GM13977 (cell line): ENCODE measurements at regions not wholly inside any gene's neighbourhood (a gene's known extent, or its start where the extent isn't known, plus 50 kb on each side); places are given as distances from the start of the nearest gene placed in this dataset.

Experiments
- DNase-seq: peaks from one replicate; pipeline ENCODE4 v3.0.0; 2012; ENCODE audit warnings: low spot score
- CTCF ChIP-seq: IDR thresholded peaks from 2 replicates; pipeline ENCODE4 v1.5.1; 2012; ENCODE audit warnings: mild to moderate bottlenecking, control low read depth; ENCODE audit not compliant: insufficient read depth; ENCODE audit errors: extremely low read depth, missing control alignments
- in situ Hi-C: fragments of 300-500 bp; cut with MboI; formaldehyde crosslinking; loops from one replicate; pipeline ENCODE4 v1.12.0; 2022; ENCODE audit warnings: low sequenced_read_pairs, low pct_unique_long_range_greater_than_20kb, mixed read lengths, inconsistent platforms; ENCODE audit not compliant: unreplicated experiment

DNA sequence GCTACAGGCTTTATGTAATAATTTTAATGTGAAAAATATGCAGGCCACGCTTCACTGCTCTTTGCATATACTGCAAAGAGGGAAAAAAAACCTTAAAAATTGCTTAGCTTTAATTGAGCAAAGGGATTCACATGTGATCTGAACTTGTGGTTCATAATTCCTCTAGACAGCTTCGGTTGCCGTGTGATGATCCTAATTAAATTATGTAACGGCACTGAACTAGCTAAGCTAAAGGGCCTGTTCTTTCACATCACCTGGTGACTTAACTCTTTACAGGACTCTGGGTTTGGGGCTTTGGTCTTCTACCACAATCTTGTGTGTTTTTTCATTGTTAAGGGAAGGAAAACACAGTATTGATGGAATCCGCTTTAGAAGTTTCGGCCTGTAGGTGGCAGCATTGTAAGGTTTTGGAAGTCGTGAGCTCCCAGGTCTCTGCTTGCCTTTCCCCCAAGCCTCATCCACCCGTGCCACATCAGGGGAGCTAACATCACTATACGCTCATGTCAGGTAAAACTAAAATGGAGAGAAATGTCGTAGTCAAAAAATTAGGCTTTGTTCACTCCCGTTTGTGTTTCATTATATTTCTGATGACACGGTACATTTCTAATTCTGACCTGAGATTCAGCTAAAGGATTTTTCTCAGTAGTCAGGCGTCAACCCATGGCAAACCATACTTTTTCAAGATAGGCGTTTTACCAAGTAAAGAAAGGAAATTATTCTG is 205.6 kb upstream of the DPH6 start:
- DNase-seq = peak; percentile 23
- in situ Hi-C loops = no loop called here
- peak; percentile 72 for TF ChIP-seq CTCF

DNA sequence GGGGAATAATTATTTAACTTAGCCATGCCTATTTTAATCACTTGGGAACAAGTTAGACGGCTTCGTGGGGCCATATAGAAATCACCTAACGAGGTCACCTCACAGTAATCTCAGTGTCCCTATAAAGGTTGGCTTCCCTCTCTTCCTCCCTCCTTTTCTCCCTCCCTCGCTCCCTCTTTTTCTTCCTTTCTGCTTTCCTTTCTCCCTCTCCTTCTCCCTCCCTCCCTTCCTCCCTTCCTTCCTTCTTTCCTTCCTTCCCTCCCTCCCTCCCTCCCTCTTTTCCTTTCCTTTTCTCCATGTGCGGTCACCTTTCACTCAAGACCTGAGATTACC is 206.1 kb upstream of the DPH6 start:
- in situ Hi-C loops = no loop called here
- no peak for DNase-seq
- no peak for TF ChIP-seq CTCF

DNA sequence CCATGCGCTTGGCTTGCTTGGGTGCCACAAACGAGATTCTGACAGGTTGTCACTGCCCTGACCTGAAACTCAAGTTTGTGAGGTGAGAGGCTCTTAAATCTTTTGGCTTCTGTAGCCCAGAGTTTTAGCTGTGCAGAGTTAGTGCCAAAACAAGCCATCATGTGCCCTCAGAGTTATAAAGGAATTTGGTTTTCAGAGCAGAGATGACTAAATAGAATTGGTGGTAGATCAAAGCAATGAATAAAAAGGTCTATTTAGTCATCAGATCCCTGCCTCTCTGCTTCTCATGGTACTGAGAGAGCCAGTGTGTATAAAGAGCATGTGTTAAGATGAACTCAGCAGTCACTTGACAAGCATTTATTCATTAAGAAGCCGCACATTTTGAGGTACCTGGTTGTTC is 207.5 kb upstream of the DPH6 start:
- no peak for TF ChIP-seq CTCF
- DNase-seq = no peak
- in situ Hi-C loops = no loop called here

- TF ChIP-seq CTCF = no peak
- DNase-seq = no peak
- in situ Hi-C loops = no loop called here
Observed at GRCh38 chr15:35755237-35755802, 209.4 kb upstream of the DPH6 start.

DNA sequence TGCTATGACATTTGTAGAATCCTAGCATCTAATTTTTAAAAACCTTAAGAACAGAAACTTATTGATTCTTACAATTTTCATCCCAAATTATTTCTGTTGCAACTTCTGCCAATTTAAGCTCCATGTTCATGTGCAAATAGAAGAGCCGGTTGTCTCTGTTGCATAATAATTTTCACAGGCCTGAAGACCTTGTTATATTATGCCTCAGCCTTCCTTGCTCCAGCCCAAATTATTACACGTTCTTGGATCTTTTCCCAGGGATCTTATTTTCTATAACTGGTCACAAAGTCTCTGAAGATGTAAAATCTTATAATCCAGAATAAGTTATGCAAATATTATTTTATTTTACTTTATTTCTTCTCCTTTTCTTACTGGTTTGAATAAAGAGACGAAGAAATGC is 210.7 kb upstream of the DPH6 start:
- in situ Hi-C loops = no loop called here
- TF ChIP-seq CTCF = no peak
- DNase-seq = no peak

GRCh38 chr15:35757361-35757760 is 211.4 kb upstream of the DPH6 start:
- DNase-seq = no peak
- no peak for TF ChIP-seq CTCF
- in situ Hi-C loops = no loop called here
